ENCODE measurements at regions not wholly inside any gene's neighbourhood (a gene's known extent, or its start where the extent isn't known, plus 50 kb on each side); places are given as distances from the start of the nearest gene placed in this dataset.

DNA sequence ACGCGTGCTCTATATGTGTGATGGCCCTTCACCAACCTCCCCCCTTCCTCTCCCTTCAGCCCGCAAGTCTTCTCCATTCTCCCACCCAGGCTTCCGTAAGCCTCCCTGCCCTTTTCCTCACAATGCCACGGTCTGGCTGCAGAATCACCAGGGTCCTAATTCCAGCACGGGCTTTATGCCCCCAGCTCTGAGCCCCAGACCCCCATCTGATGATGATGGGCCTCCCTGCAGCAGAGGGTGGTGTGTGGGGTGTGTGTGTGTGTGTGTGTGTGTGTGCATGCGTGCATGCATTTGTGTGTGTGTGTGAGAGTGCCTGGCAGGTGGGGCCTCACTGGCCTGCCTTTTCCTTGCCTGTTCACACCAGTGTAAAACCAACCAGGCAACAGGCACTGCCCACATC, 109.9 kb downstream of the OAT start:
- no peak for TF ChIP-seq CTCF (IDR thresholded peaks at IDR 0.05)
- TF ChIP-seq EP300 (IDR thresholded peaks at IDR 0.05) = no peak
- no peak for TF ChIP-seq POLR2A (IDR thresholded peaks at IDR 0.05)
- no peak for TF ChIP-seq POLR2AphosphoS5 (IDR thresholded peaks at IDR 0.05)

Data from suprapubic skin (tissue), 4 donors.